HG03460 (cell line): ENCODE measurements at regions not wholly inside any gene's neighbourhood (a gene's known extent, or its start where the extent isn't known, plus 50 kb on each side); places are given as distances from the start of the nearest gene placed in this dataset.

Experiments
- ATAC-seq: cut with Tn5 transposase; IDR thresholded peaks from one replicate; pipeline ENCODE4 v1.9.1; 2021; ENCODE audit not compliant: unreplicated experiment

DNA sequence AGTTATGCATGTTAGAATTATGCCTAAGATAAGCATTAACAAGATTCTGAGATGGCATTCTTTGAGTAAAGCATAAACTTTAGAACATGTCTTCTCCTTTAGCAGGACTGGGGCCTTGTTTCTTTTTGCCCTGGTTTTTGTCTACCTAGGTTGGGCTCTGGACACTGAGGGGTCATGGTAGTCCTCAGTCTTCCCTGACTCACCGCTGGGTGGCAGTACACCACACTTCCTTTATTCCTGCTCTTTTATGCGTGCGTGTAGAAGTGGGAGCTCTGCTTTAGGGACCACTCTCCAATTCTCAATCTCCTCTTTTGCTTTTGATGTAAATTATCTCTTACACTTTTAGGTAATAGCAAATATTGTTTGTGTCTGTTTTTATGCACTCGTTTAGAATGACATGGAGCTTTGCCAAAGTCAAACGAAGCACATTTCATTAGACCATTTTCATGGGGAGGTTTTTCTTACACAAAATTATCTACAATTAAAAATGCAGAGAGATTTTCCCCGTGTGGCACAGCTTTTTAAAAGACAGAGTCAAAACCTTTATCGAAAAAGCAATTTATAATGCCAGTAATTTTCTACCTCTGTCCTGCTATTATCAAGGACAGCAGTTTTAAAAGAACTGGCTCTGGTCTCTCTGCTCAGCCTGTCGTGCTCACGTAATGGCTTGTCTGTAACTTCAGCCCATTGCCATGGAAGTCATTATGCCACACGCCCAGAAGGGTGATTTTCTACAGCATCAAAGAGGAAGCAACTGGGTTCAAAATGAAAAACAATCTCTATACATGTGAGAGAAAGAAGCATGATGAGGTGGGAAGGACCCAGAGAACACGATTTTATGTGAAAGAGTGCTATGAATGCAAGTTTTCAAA, 413.9 kb downstream of the COG6 start:
- ATAC-seq, result peak; percentile 62

DNA sequence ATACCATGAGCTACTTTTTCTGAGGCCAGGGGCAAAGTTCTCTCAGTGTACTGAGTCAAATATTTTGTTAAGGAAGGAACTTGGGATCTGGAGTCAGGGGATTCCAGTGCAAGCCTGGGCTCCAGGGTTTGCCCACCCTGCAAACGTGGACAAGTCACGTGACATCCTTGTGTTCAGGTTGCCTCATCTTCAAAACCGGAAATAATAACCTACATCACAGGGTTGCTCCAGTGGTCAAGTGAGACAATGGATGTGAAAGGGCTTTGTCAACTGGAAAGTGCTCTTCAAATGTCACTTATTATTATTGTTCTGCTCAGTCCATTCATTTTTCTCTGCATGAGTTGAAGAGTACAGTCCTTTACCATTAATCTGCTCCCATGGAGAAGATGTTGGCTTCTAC, 414.9 kb downstream of the COG6 start:
- ATAC-seq, result no peak

GRCh38 chr13:40072663-40073120, 417.2 kb downstream of the COG6 start:
- no peak for ATAC-seq

DNA sequence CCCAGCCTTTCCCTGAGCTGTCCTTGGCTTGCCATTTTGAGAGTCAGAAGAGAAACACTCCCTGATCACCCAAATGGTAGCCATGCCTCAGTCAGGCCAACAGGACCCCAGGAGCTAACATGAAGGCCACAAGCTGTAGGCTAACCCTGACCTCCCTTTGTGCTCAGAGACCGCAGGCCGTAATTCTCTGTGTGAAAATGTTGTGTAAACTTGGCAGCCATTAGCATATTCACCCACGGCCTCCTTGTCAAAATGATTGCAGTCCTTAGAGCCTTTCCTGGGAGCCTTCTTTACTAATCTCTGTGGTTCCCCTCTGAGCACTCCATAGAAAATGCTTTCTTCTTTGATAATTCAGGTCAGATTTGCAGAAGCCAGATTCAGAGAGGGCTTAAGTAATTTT, 418.9 kb downstream of the COG6 start:
- no peak for ATAC-seq

- no peak for ATAC-seq
These were observed 419.8 kb downstream of the COG6 start for GRCh38 chr13:40075281-40075680.

DNA sequence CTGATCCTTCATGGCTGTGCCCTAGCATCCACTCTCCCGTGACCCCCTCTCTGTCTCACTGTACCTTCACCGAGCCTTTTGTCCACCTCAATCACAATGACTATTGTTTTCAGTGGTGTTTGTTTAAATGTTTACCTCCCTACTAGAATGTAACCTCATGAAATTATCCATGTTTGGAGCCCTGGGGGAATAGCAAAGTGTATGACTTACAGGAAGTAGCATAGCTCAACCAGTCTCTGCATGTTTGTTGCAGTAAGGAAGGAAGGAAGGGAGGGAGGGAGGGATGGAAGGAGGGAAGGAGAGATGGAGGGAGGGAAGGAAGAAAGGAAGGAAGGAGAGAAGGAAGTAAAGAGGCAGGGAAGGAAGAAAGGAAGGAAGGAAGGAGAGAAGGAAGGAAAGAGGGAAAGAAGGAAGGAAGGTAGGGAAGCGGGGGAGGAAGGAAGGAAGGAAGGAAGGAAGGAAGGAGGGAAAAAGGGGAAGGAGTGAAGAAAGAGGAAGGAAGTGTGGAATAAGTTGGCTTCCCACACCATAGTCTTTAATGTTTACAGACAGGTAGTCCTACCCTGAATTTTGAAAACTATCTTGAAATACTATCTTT, 421.4 kb downstream of the COG6 start:
- no peak for ATAC-seq

GRCh38 chr13:40077396-40078027, 422.1 kb downstream of the COG6 start:
- ATAC-seq, result no peak

- ATAC-seq, result no peak
These were observed 424.3 kb downstream of the COG6 start for GRCh38 chr13:40079721-40080120.

GRCh38 chr13:40080676-40081075, 425.2 kb downstream of the COG6 start:
- no peak for ATAC-seq

DNA sequence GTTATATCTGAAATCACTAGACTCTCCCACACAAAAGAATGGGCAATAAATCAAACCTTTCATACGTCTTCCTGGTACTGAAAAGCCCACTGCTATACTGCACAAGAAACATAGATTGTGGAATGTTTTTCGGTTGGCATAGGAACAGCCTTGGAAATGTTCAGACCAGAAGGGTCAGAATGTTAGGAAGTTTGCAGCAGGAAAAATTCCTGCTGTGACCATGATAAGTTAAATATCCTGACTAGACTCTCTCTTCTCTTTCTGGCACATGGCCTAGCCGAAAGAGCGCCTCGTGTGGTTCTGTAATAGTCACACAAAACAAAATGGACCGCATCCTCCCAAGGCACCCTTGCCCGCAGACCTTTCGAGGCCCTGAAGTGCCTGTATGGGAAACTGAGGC, 427.2 kb downstream of the COG6 start:
- ATAC-seq, result no peak

DNA sequence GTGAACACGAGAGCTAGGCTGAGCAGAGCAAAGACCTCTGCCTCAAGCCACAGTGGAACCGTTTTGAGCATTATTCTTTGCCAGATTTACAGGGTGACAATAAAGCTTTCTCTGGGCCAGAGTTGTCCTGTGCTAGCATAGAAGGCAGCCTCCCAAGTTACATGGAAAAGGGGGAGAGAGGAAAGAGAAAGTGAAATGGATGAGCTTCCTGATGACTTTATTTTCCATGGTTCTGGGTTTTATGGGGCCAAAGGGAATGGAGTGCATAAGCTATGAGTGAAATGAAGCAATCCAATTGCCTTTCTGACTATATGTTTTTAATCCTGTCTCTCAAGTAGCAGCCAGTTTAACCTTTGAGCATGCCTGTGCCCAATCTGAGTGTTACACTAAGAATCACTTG, 428.4 kb downstream of the COG6 start:
- ATAC-seq, result no peak

DNA sequence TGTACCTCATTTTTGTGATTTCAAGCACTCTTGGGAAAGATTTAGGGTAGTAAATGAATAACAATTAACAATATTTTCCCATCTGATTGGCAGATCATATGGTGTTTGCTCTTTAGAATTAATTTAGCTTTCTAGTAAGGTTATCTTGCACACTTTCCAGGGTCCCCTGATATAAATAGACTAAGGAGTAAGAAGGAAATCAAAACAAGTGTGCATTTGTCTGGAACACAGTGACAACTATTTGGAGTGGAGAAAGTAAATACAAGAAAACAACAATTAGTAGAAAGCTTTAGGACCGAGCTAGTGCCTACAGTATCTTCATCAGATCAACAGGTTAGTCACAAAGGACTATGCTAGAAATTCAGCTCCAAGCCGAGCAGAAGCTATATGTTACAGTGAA, 429.5 kb downstream of the COG6 start:
- no peak for ATAC-seq

DNA sequence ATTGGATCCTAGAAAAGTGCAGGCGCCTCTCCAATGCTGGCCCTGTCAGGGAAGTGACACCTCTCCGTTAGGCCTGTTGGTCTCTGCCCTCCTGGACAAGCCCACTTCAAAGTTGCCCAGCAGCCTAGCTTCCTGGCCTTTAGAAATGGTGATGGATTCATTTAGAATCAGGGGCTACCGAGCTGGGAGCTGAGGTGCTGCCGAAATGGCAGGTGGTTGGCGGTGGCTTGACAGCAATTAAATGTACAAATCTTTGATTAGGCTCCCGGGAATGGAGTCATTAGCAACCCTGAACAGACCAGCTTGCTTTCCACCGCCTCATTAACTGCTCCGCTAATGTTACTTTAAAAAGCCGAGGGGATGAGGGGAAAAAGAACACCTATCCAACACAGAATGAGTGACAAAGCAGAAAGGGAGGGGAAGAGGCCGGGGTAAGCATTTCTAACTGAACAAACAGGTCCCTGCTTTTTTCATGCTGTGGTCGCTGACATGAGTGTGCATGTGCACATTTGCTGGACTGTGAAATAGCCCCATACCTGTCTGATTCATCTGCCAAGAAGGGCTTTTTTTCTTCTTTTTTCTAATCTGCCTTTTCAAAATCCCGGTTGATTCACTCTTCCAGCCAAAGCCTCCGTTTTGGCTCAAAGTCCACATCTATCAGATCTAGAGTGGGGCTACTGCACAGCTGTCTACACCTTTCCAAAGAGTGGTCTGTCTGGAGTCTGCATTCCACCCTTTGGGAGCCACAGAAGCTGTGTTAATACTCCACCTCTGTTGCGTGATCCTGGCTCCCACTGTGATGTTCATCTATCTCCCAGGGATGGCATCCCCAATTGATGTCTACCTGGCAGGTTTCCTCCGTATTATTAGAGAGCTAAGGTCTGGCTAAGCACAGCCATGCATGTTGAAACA, 431.9 kb downstream of the COG6 start:
- no peak for ATAC-seq

DNA sequence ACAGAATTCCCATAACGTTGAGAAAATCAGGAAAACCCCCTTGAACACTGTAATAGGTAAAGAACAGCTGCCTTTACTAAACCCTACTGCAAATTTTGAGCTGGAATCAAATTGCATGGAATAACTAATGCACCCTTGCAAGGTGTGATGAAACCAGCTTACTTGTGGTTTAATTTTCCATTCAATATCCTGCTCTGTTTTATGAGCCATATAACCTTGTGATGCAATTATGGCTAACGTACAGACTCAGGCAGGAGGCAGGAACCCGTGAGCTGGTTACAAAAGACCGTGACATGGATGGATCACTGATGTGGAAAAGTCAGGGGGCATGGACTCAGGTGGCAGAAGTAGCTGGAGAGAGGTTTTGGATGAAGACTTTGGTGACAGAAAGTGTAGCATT, 438.6 kb downstream of the COG6 start:
- no peak for ATAC-seq

- ATAC-seq, result no peak
These were observed 440.4 kb downstream of the COG6 start for GRCh38 chr13:40095695-40096356.

- no peak for ATAC-seq
These were observed 441.0 kb downstream of the COG6 start for GRCh38 chr13:40096357-40096901.

GRCh38 chr13:40098246-40098645, 442.8 kb downstream of the COG6 start:
- ATAC-seq, result no peak

- peak; percentile 68 for ATAC-seq
These were observed 446.4 kb downstream of the COG6 start for GRCh38 chr13:40101708-40102359.

DNA sequence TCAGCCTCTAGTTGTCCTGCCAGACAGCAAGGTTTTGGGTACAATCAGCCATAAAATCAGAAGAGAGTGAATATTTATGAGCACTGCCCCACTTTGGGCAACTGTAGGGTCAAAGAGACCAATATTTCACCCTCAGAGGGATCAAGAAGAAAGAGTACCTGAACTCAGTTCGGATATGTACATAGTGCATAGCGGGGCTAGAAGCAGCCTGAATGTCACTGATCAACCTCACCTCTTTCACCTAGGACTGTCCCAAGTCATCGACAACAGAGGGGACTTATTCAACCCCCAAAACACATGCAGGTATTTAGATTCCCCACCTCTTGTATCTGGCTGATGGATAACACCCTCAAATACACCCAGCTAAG, 446.9 kb downstream of the COG6 start:
- no peak for ATAC-seq

- no peak for ATAC-seq
These were observed 447.4 kb downstream of the COG6 start for GRCh38 chr13:40102854-40103253.
